GM21423 (cell line): ENCODE measurements at regions not wholly inside any gene's neighbourhood (a gene's known extent, or its start where the extent isn't known, plus 50 kb on each side); places are given as distances from the start of the nearest gene placed in this dataset.
"Not testable (repeated sequence)": the region's sequence is repeated elsewhere in the genome, so short reads cannot be mapped to it uniquely, and the experiment has no call there.

Experiments used
- ATAC-seq: cut with Tn5 transposase; IDR thresholded peaks from one replicate; pipeline ENCODE4 v1.9.1; 2021; ENCODE audit warnings: mild to moderate bottlenecking, moderate library complexity; ENCODE audit not compliant: unreplicated experiment

- ATAC-seq = no peak
Measured at GRCh38 chr1:166488327-166488726, 321.5 kb upstream of the FAM78B start.

GRCh38 chr1:166489356-166489669 lies 322.5 kb upstream of the FAM78B start:
- ATAC-seq = no peak

GRCh38 chr1:166489670-166490436 lies 323.1 kb upstream of the FAM78B start:
- peak; percentile 82 for ATAC-seq

GRCh38 chr1:166490437-166490991 lies 323.7 kb upstream of the FAM78B start:
- ATAC-seq = no peak

- not testable (repeated sequence) for ATAC-seq
Measured at GRCh38 chr1:166493765-166494164, 327.0 kb upstream of the FAM78B start.

GRCh38 chr1:166507347-166507746 lies 331.9 kb upstream of the POGK start:
- no peak for ATAC-seq

GRCh38 chr1:166511761-166512160 lies 327.5 kb upstream of the POGK start:
- no peak for ATAC-seq

GRCh38 chr1:166514067-166514466 lies 325.2 kb upstream of the POGK start:
- ATAC-seq = no peak

- no peak for ATAC-seq
Measured at GRCh38 chr1:166527752-166528151, 311.5 kb upstream of the POGK start.

GRCh38 chr1:166538646-166539045 lies 300.6 kb upstream of the POGK start:
- ATAC-seq = no peak

- ATAC-seq = no peak
Measured at GRCh38 chr1:166544036-166544435, 295.2 kb upstream of the POGK start.

- ATAC-seq = no peak
Measured at GRCh38 chr1:166544561-166544960, 294.7 kb upstream of the POGK start.

GRCh38 chr1:166552706-166553105 lies 286.6 kb upstream of the POGK start:
- no peak for ATAC-seq

- ATAC-seq = no peak
Measured at GRCh38 chr1:166570954-166571353, 268.3 kb upstream of the POGK start.

GRCh38 chr1:166573199-166573598 lies 266.1 kb upstream of the POGK start:
- no peak for ATAC-seq

- no peak for ATAC-seq
Measured at GRCh38 chr1:166579557-166580501, 259.4 kb upstream of the POGK start.

GRCh38 chr1:166588741-166589140 lies 250.5 kb upstream of the POGK start:
- ATAC-seq = no peak

GRCh38 chr1:166590161-166590560 lies 249.1 kb upstream of the POGK start:
- ATAC-seq = no peak

- ATAC-seq = no peak
Measured at GRCh38 chr1:166594646-166595045, 244.6 kb upstream of the POGK start.

- no peak for ATAC-seq
Measured at GRCh38 chr1:166597516-166597915, 241.8 kb upstream of the POGK start.

GRCh38 chr1:166600574-166600973 lies 238.7 kb upstream of the POGK start:
- no peak for ATAC-seq
